MM.1S (cell line): ENCODE measurements at regions not wholly inside any gene's neighbourhood (a gene's known extent, or its start where the extent isn't known, plus 50 kb on each side); places are given as distances from the start of the nearest gene placed in this dataset.

ENCODE experiments used
- DNase-seq: peaks from one replicate; pipeline ENCODE4 v3.0.0-alpha.2; 2015
- H2AFZ ChIP-seq: fragments of 300-600 bp; sonication (generic); 2 replicates; pipeline ENCODE4 v1.6.0; 2016; ENCODE audit warnings: antibody characterized with exemption, low read length
- H3F3A ChIP-seq: fragments of 300-600 bp; sonication (generic); 2 replicates; pipeline ENCODE4 v1.6.1; 2016; ENCODE audit warnings: mild to moderate bottlenecking, antibody characterized with exemption, low read length, moderate library complexity, mixed read lengths; ENCODE audit not compliant: insufficient read depth
- H3K27ac ChIP-seq: fragments of 300-600 bp; sonication (generic); 2 replicates; pipeline ENCODE4 v1.5.1; 2016; ENCODE audit warnings: mild to moderate bottlenecking, low read length
- H3K27me3 ChIP-seq: fragments of 300-600 bp; sonication (generic); replicated peaks from 2 replicates; pipeline ENCODE4 v1.6.0; 2016; ENCODE audit warnings: low read length; ENCODE audit not compliant: insufficient read depth
- H3K36me3 ChIP-seq: fragments of 300-600 bp; sonication (generic); replicated peaks from 2 replicates; pipeline ENCODE4 v1.6.1; 2016; ENCODE audit warnings: mild to moderate bottlenecking, low read length, mixed read lengths; ENCODE audit not compliant: insufficient read depth
- H3K4me1 ChIP-seq: fragments of 300-600 bp; sonication (generic); 2 replicates; pipeline ENCODE4 v1.6.1; 2016; ENCODE audit warnings: low read length, mixed read lengths
- H3K4me2 ChIP-seq: fragments of 300-600 bp; sonication (generic); 2 replicates; pipeline ENCODE4 v1.6.0; 2016; ENCODE audit warnings: low read depth, low read length
- H3K4me3 ChIP-seq: fragments of 300-600 bp; sonication (generic); 2 replicates; pipeline ENCODE4 v1.5.1; 2016; ENCODE audit warnings: low read length, mixed read lengths
- H3K79me2 ChIP-seq: fragments of 300-600 bp; sonication (generic); 2 replicates; pipeline ENCODE4 v1.6.1; 2016; ENCODE audit warnings: mixed run types, low read length, mixed read lengths
- H3K9ac ChIP-seq: fragments of 300-600 bp; sonication (generic); 2 replicates; pipeline ENCODE4 v1.6.1; 2016; ENCODE audit warnings: low read length, mixed read lengths
- H3K9me2 ChIP-seq: fragments of 300-600 bp; sonication (generic); replicated peaks from 2 replicates; pipeline ENCODE4 v1.6.1; 2016; ENCODE audit warnings: mild to moderate bottlenecking, low read length, mixed read lengths; ENCODE audit not compliant: insufficient read depth
- H3K9me3 ChIP-seq: fragments of 300-600 bp; sonication (generic); replicated peaks from 2 replicates; pipeline ENCODE4 v1.6.1; 2016; ENCODE audit warnings: mild to moderate bottlenecking, low read length, mixed read lengths; ENCODE audit not compliant: insufficient read depth
- H4K20me1 ChIP-seq: fragments of 300-600 bp; sonication (generic); 2 replicates; pipeline ENCODE4 v1.6.1; 2016; ENCODE audit warnings: mild to moderate bottlenecking, low read length, moderate library complexity, mixed read lengths; ENCODE audit not compliant: insufficient read depth
- EZH2 ChIP-seq: fragments of 300-600 bp; sonication (generic); optimal IDR thresholded peaks from 2 replicates; pipeline ENCODE3; 2017; ENCODE audit warnings: low read depth, mild to moderate bottlenecking, antibody characterized with exemption, low read length, mixed read lengths
- EZH2phosphoT487 ChIP-seq: fragments of 300-600 bp; sonication (generic); IDR thresholded peaks from 2 replicates; pipeline ENCODE4 v1.6.1; 2018; ENCODE audit warnings: antibody characterized with exemption, low read length
- TF ChIP-seq, protein P1 (sequence below): fragments of 300-600 bp; sonication (generic); IDR thresholded peaks from 2 replicates; pipeline ENCODE4 v1.5.1; 2016; ENCODE audit warnings: antibody characterized with exemption, low read length, mixed read lengths

DNA sequence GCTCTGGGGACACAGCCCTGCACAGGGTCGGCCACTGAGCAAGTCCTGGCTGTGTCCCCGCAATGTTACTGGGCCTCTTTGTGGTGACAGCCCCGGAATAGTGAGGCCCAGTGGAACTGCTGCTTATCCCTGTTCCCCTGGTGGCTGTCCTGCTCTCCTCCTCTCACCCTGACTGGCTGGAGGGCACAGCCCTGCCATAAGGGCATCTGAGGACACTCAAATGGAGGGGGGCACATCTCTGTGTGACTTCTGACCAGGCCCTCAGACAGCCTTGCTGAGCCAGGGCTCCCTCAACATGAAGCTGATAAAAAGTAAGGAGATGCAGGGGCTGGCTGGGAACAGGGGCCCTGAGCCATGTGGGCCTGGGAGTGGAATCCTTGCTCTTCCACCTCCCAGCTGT lies 127.4 kb upstream of the ATP2B2 start:
- H3K4me3 ChIP-seq: no peak overlapping the region
- no peaks in the 10 kb centered on the region for H4K20me1 ChIP-seq
- no peak overlapping the region for H3K9ac ChIP-seq
- no peaks in the 10 kb centered on the region for H3K36me3 ChIP-seq
- no peaks in the 10 kb centered on the region for H3F3A ChIP-seq
- no peaks in the 10 kb centered on the region for H3K79me2 ChIP-seq
- no peak overlapping the region for H3K27ac ChIP-seq
- no peak for TF ChIP-seq EZH2phosphoT487
- no peak for TF ChIP-seq EZH2
- TF ChIP-seq, protein P1, sequence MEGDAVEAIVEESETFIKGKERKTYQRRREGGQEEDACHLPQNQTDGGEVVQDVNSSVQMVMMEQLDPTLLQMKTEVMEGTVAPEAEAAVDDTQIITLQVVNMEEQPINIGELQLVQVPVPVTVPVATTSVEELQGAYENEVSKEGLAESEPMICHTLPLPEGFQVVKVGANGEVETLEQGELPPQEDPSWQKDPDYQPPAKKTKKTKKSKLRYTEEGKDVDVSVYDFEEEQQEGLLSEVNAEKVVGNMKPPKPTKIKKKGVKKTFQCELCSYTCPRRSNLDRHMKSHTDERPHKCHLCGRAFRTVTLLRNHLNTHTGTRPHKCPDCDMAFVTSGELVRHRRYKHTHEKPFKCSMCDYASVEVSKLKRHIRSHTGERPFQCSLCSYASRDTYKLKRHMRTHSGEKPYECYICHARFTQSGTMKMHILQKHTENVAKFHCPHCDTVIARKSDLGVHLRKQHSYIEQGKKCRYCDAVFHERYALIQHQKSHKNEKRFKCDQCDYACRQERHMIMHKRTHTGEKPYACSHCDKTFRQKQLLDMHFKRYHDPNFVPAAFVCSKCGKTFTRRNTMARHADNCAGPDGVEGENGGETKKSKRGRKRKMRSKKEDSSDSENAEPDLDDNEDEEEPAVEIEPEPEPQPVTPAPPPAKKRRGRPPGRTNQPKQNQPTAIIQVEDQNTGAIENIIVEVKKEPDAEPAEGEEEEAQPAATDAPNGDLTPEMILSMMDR: no peak
- H2AFZ ChIP-seq: no peak overlapping the region
- no peaks in the 10 kb centered on the region for H3K9me3 ChIP-seq
- H3K27me3 ChIP-seq: peaks cover 12% of the 10 kb centered on the region; the same call in 1 of the 2 replicates
- no peaks in the 10 kb centered on the region for H3K9me2 ChIP-seq
- DNase-seq: no peak
- no peak overlapping the region for H3K4me2 ChIP-seq
- H3K4me1 ChIP-seq: no peaks in the 10 kb centered on the region

DNA sequence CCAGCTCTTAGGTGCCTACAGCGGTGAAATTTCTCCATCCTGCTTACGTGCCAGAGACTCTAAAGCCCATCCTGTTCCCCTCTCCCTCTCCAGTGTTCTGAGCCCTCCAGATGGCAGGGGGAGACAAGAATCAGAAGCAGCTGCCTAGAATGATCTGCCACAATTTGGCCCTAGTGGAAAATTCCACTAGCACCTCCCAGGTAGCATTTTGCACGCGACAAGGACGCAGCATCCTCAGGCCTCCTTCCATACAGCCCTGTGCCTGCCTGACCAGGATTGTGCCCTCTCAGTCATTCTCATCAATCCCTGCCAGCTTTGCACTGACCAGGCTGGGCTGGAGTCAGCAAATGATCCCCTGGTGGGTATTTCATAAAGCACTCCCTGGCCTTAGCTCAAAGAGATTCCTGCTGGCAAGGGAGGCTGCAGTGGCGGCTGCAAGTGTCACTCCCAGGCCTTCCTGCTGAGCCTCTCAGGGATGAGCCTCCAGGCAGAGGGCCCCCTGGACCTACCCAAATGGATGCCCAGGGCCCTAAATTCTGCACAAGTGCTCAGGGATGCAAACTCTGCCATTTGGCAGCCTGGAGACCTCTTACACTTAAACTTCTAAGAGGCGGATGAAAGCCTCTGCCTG lies 130.2 kb upstream of the ATP2B2 start:
- Histone ChIP-seq H3F3A (no peaks in the 10 kb centered on the region), H3K9me3 (no peaks in the 10 kb centered on the region), H2AFZ (no peak overlapping the region), H3K36me3 (no peaks in the 10 kb centered on the region), H3K9me2 (no peaks in the 10 kb centered on the region), H3K4me1 (no peaks in the 10 kb centered on the region), H3K9ac (no peak overlapping the region), H3K79me2 (no peaks in the 10 kb centered on the region), H4K20me1 (no peaks in the 10 kb centered on the region), H3K4me3 (no peak overlapping the region), H3K4me2 (no peak overlapping the region), H3K27ac (no peak overlapping the region), H3K27me3 (peaks cover 14% of the 10 kb centered on the region; the same call in 1 of the 2 replicates)
- DNase-seq: no peak
- TF ChIP-seq, protein P1: no peak
- TF ChIP-seq EZH2phosphoT487 (no peak), EZH2 (no peak)

DNA sequence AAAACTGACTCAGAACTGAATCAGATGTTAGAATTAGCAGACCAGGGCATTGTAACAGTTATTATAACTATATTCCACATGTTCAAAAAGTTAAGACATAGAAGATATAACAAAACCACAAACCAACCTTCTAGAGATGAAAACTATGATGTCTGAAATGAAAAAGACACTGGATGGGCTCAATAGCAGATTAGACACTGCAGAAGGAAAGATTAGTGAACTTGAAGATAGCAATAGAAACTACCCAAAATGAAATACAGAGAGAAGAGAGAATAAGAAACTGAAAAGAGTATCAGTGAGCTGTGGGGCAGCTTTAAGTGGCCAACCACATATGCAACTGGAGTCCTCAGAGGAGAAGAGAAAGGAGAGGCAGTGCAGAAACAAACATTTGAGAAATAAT lies 132.0 kb upstream of the ATP2B2 start:
- H3K4me1 ChIP-seq: no peaks in the 10 kb centered on the region

More for the DNA sequence above, 132.0 kb upstream of the ATP2B2 start:
- Histone ChIP-seq H3K9ac (no peak overlapping the region), H3K9me3 (no peaks in the 10 kb centered on the region), H3K27ac (no peak overlapping the region), H3F3A (no peaks in the 10 kb centered on the region), H2AFZ (no peak overlapping the region), H4K20me1 (no peaks in the 10 kb centered on the region), H3K4me2 (no peak overlapping the region), H3K27me3 (0 out of 2 replicates have a peak, but pooled peaks cover 9% of the 10 kb centered on the region), H3K36me3 (no peaks in the 10 kb centered on the region), H3K79me2 (no peaks in the 10 kb centered on the region), H3K4me3 (no peak overlapping the region), H3K9me2 (no peaks in the 10 kb centered on the region)
- no peak for TF ChIP-seq EZH2
- TF ChIP-seq EZH2phosphoT487: no peak
- TF ChIP-seq, protein P1: no peak
- DNase-seq: no peak
